H1 (cell line): ENCODE measurements at regions not wholly inside any gene's neighbourhood (a gene's known extent, or its start where the extent isn't known, plus 50 kb on each side); places are given as distances from the start of the nearest gene placed in this dataset.

Experiments
- CBX5 ChIP-seq: fragments of 300-800, 300-1000 bp; sonication (generic); IDR thresholded peaks from 2 replicates; pipeline ENCODE4 v1.7.1; 2016; ENCODE audit warnings: antibody characterized with exemption, low read length, low read depth
- CHD1 ChIP-seq: IDR thresholded peaks from 2 replicates; pipeline ENCODE4 v1.6.1; 2012; ENCODE audit warnings: low read depth, low read length, improper control_type of control experiment
- CHD7 ChIP-seq: fragments of 300-600 bp; sonication (generic); IDR thresholded peaks from 2 replicates; pipeline ENCODE4 v1.7.1; 2012; ENCODE audit warnings: low read length, moderate library complexity, mild to moderate bottlenecking, inconsistent platforms; ENCODE audit not compliant: insufficient replicate concordance
- CTCF ChIP-seq, 3 experiments: IDR thresholded peaks; 1 replicate in 2 of 3; 2 replicates in 1 of 3; pipeline versions ENCODE4 v1.5.1 to v1.6.1; 2011; ENCODE audit warnings: low read length in 3 of 3, mild to moderate bottlenecking in 3 of 3, inconsistent platforms in 2 of 3, low read depth in 1 of 3, moderate library complexity in 1 of 3; ENCODE audit not compliant: insufficient read depth in 1 of 3; ENCODE audit errors: control extremely low read depth in 1 of 3
- EP300 ChIP-seq, 2 experiments: IDR thresholded peaks; 1 replicate in 1 of 2; 2 replicates in 1 of 2; pipeline ENCODE4 v1.6.1; 2011 to 2012; ENCODE audit warnings: low read depth in 2 of 2, low read length in 2 of 2, mild to moderate bottlenecking in 2 of 2, borderline replicate concordance in 1 of 2, inconsistent platforms in 1 of 2, moderate library complexity in 1 of 2
- PHF8 ChIP-seq: fragments of 200-600 bp; sonication (generic); conservative IDR thresholded peaks from 2 replicates; pipeline ENCODE4 v1.7.1; 2012; ENCODE audit warnings: low read depth, mild to moderate bottlenecking, inconsistent platforms, low read length, moderate library complexity
- POLR2A ChIP-seq, 2 experiments: IDR thresholded peaks; 1 replicate in 1 of 2; 2 replicates in 1 of 2; pipeline ENCODE4 v1.6.1; 2011; ENCODE audit warnings: low read depth in 2 of 2, low read length in 2 of 2, mild to moderate bottlenecking in 2 of 2; ENCODE audit errors: control extremely low read depth in 1 of 2
- RBBP5 ChIP-seq: IDR thresholded peaks from 2 replicates; pipeline ENCODE4 v1.7.1; 2012; ENCODE audit warnings: low read depth, mild to moderate bottlenecking, inconsistent platforms, low read length, moderate library complexity, borderline replicate concordance
- RXRA ChIP-seq: IDR thresholded peaks from 2 replicates; pipeline ENCODE4 v1.6.1; 2011; ENCODE audit warnings: low read depth, mild to moderate bottlenecking, low read length, moderate library complexity; ENCODE audit not compliant: insufficient read depth
- TCF12 ChIP-seq: IDR thresholded peaks from 2 replicates; pipeline ENCODE4 v1.6.1; 2011; ENCODE audit warnings: low read depth, mild to moderate bottlenecking, low read length

GRCh38 chr10:113225903-113226302 lies 275.9 kb downstream of the TCF7L2 start (continued):
- TF ChIP-seq CHD7: no peak
- TF ChIP-seq PHF8: no peak
- TF ChIP-seq EP300 (IDR thresholded peaks at IDR 0.05; ENCODE audit: borderline replicate concordance in 1 of 2, low read depth in 2 of 2, low read length in 2 of 2): no peak
- no peak for TF ChIP-seq RBBP5
- TF ChIP-seq POLR2A (IDR thresholded peaks at IDR 0.05; ENCODE audit: control extremely low read depth in 1 of 2, low read depth in 2 of 2, low read length in 2 of 2): no peak
- TF ChIP-seq CTCF (IDR thresholded peaks at IDR 0.05; ENCODE audit: control extremely low read depth in 1 of 3, insufficient read depth in 1 of 3, low read depth in 1 of 3, low read length in 3 of 3): no peak
- TF ChIP-seq TCF12: no peak
- TF ChIP-seq RXRA: no peak
- no peak for TF ChIP-seq CHD1
- TF ChIP-seq CBX5: no peak
